Heart left ventricle (tissue), 16 donors: ENCODE measurements at regions not wholly inside any gene's neighbourhood (a gene's known extent, or its start where the extent isn't known, plus 50 kb on each side); places are given as distances from the start of the nearest gene placed in this dataset.

Experiments
- ATAC-seq, 4 donors: fragments of 200-7000 bp; cut with Tn5 transposase; one replicate each; pipeline ENCODE4 v1.9.1; 2020 to 2022; ENCODE audit warnings: moderate library complexity in 4 of 4, mild to moderate bottlenecking in 3 of 4, moderate number of reproducible peaks in 1 of 4
- DNase-seq, 5 donors: peaks; one replicate each; pipeline ENCODE4 v3.0.0-alpha.2; 2020
- H3K27ac ChIP-seq, 12 donors: fragments of 200-600 bp; sonication (generic) in 4 of 12; one replicate each; pipeline versions ENCODE4 v1.5.0 to v1.8.0; 2016 to 2022; ENCODE audit warnings: mild to moderate bottlenecking in 2 of 12
- H3K27me3 ChIP-seq, 9 donors: fragments of 200-600 bp; sonication (generic) in 2 of 9; one replicate each; pipeline versions ENCODE4 v1.5.1 to v1.8.0; 2016 to 2022; ENCODE audit warnings: mild to moderate bottlenecking in 3 of 9
- H3K36me3 ChIP-seq, 9 donors: fragments of 200-600 bp; sonication (generic) in 2 of 9; one replicate each; pipeline versions ENCODE4 v1.5.0 to v1.8.0; 2018 to 2022; ENCODE audit warnings: mild to moderate bottlenecking in 2 of 9
- H3K4me1 ChIP-seq, 12 donors: fragments of 200-600 bp; sonication (generic) in 4 of 12; one replicate each; pipeline versions ENCODE4 v1.5.0 to v1.8.0; 2016 to 2022; ENCODE audit warnings: mild to moderate bottlenecking in 3 of 12
- H3K4me3 ChIP-seq, 12 donors: fragments of 200-600 bp; sonication (generic) in 4 of 12; one replicate each; pipeline versions ENCODE4 v1.5.0 to v1.8.0; 2017 to 2022; ENCODE audit warnings: mild to moderate bottlenecking in 9 of 12, moderate library complexity in 4 of 12
- H3K9me3 ChIP-seq, 12 donors: fragments of 200-600 bp; sonication (generic) in 4 of 12; one replicate each; pipeline versions ENCODE4 v1.5.0 to v1.8.0; 2016 to 2022; ENCODE audit warnings: mild to moderate bottlenecking in 1 of 12
- CTCF ChIP-seq, 12 donors: fragments of 200-600 bp; sonication (generic) in 4 of 12; IDR thresholded peaks; one replicate each; pipeline versions ENCODE4 v1.5.0 to v1.8.0; 2018 to 2022; ENCODE audit warnings: antibody characterized with exemption in 12 of 12, mild to moderate bottlenecking in 5 of 12
- POLR2A ChIP-seq, 2 donors: fragments of 450-650 bp; IDR thresholded peaks; one replicate each; pipeline ENCODE4 v1.6.1; 2017; ENCODE audit warnings: antibody characterized with exemption in 2 of 2, mild to moderate bottlenecking in 2 of 2, moderate library complexity in 2 of 2
- WGBS, 4 donors: extraction: QIAGEN DNeasy Blood & Tissue Kit in 2 of 4; methylation state at CpG; one replicate each; pipeline versions ENCODE4 v1.1.5 to v1.1.7; 2013 to 2018; 5-methylcytosine and 5-hydroxymethylcytosine counted together
- intact Hi-C, 10 donors: fragments of 100-400 bp; cut with DNase I; formaldehyde crosslinking; loops; one replicate each; pipeline versions ENCODE4 v1.11.1 to v1.14.2; 2022
- donor health status: ischemic (EF 13 %, LVEDD 7.1; RV severe dilation, severe dysfunction).
- donor health status: healthy with polysubstance abuse.
- donor health status: DM: no; HTN: yes; CAD: no.
- donor health status: DM: no; HTN: no; CAD: no.
- donor health status: ischemic (EF 25% LVEDD 6.9; RV normal size, moderate dysfunction).
- donor health status: ischemic (EF 25% LVEDD 5.7; RV mildly dilated, moderate dysfunction).
- donor health status: healthy.
- donor health status: DM: yes; HTN: yes; CAD: no.
- donor health status: ischemic (EF 35%, LVEDD 5.7; RV mildly dilated, moderate dysfunction).
- donor health status: nonischemic (EF 11% LVEDD 7.7; RV severe dilation, severe dysfunction).
- donor health status: DM: yes; HTN: yes; CAD: no.
- donor health status: PGD.
- donor health status: ischemic (EF 29% LVEDD 5.4; RV normal size, mild dysfunction).
- donor health status: nonischemic (EF 23%, LVEDD 6.1; RV moderate dilation, normal function).

GRCh38 chr15:31579282-31579681 lies 252.6 kb downstream of the KLF13 start:
- ATAC-seq (no peak), DNase-seq (no peak)
- peaks cover 0 to 9% (median 0%) of the 10 kb centered on the region in 12 donors for H3K4me1 ChIP-seq
- WGBS, 4 donors = 71 to 79% (median 76%) methylated on average over 4 of the region's 4 CpGs
- no peaks in the 10 kb centered on the region for H3K27me3 ChIP-seq
- no peak overlapping the region for H3K4me3 ChIP-seq
- intact Hi-C loops = loop anchor here in 2 of 10 donors (10.0 kb wide), 2 partner anchors 286 to 396 kb away; no protein-coding TSS in a partner anchor
- no peaks in the 10 kb centered on the region for H3K36me3 ChIP-seq
- TF ChIP-seq POLR2A (IDR thresholded peaks at IDR 0.05) = no peak
- no peak for TF ChIP-seq CTCF (IDR thresholded peaks at IDR 0.05)
- peaks cover 0 to 20% (median 8%) of the 10 kb centered on the region in 12 donors for H3K9me3 ChIP-seq
- no peak overlapping the region for H3K27ac ChIP-seq

GRCh38 chr15:31579976-31580375 lies 253.3 kb downstream of the KLF13 start:
- DNase-seq (no peak), ATAC-seq (no peak)
- H3K27me3 ChIP-seq = no peaks in the 10 kb centered on the region
- intact Hi-C loops = loop anchor here in 2 of 10 donors (10.0 kb wide), 2 partner anchors 285 to 395 kb away; no protein-coding TSS in a partner anchor
- TF ChIP-seq POLR2A (IDR thresholded peaks at IDR 0.05) (no peak), CTCF (IDR thresholded peaks at IDR 0.05) (no peak)
- WGBS, 4 donors = 95 to 97% (median 96%) methylated on average over 2 of the region's 2 CpGs
- no peak overlapping the region for H3K27ac ChIP-seq
- no peaks in the 10 kb centered on the region for H3K36me3 ChIP-seq
- H3K4me1 ChIP-seq = peaks cover 0 to 5% (median 0%) of the 10 kb centered on the region in 12 donors
- peaks cover 0 to 20% (median 8%) of the 10 kb centered on the region in 12 donors for H3K9me3 ChIP-seq
- no peak overlapping the region for H3K4me3 ChIP-seq

- TF ChIP-seq CTCF (IDR thresholded peaks at IDR 0.05) (no peak), POLR2A (IDR thresholded peaks at IDR 0.05) (no peak)
- peaks cover 0 to 20% (median 8%) of the 10 kb centered on the region in 12 donors for H3K9me3 ChIP-seq
- WGBS, 4 donors = 59 to 94% (median 86%) methylated on average over 3 of the region's 3 CpGs
- H3K4me3 ChIP-seq = no peak overlapping the region
- no peaks in the 10 kb centered on the region for H3K27me3 ChIP-seq
- no peak overlapping the region for H3K27ac ChIP-seq
- H3K4me1 ChIP-seq = no peaks in the 10 kb centered on the region
- no peak for ATAC-seq
- H3K36me3 ChIP-seq = no peaks in the 10 kb centered on the region
- DNase-seq = no peak
- intact Hi-C loops = no loop called here
Measured at GRCh38 chr15:31584195-31584594, 257.6 kb downstream of the KLF13 start.

- DNase-seq (no peak), ATAC-seq (peak in 1 of 4 donors; percentile 24)
- H3K36me3 ChIP-seq = no peaks in the 10 kb centered on the region
- peaks cover 0 to 20% (median 8%) of the 10 kb centered on the region in 12 donors for H3K9me3 ChIP-seq
- no peak overlapping the region for H3K27ac ChIP-seq
- H3K4me3 ChIP-seq = no peak overlapping the region
- WGBS, 4 donors = 65 to 86% (median 72%) methylated on average over 8 to 9 of the region's 9 CpGs
- no peaks in the 10 kb centered on the region for H3K27me3 ChIP-seq
- H3K4me1 ChIP-seq = no peaks in the 10 kb centered on the region
- no peak for TF ChIP-seq POLR2A (IDR thresholded peaks at IDR 0.05)
- no peak for TF ChIP-seq CTCF (IDR thresholded peaks at IDR 0.05)
- intact Hi-C loops = no loop called here
Measured at GRCh38 chr15:31585240-31585639, 258.6 kb downstream of the KLF13 start.
